SU-DHL-6 (cell line): ENCODE measurements at regions not wholly inside any gene's neighbourhood (a gene's known extent, or its start where the extent isn't known, plus 50 kb on each side); places are given as distances from the start of the nearest gene placed in this dataset.

Experiments
- CTCF ChIP-seq: fragments of 200-600 bp; sonication (generic); IDR thresholded peaks from one replicate; pipeline ENCODE4 v1.5.1; 2017; ENCODE audit warnings: antibody characterized with exemption, mild to moderate bottlenecking, low read length, moderate library complexity; ENCODE audit not compliant: insufficient read depth, poor library complexity, severe bottlenecking
- EZH2phosphoT487 ChIP-seq: fragments of 200-600 bp; sonication (generic), shearing (Covaris generic); conservative IDR thresholded peaks from 2 replicates; pipeline ENCODE4 v1.6.1; 2018; ENCODE audit warnings: mild to moderate bottlenecking, antibody characterized with exemption, low read length, moderate library complexity, mixed read lengths

- TF ChIP-seq CTCF (no peak), EZH2phosphoT487 (no peak)
Measured at GRCh38 chr12:88897723-88898122, 317.5 kb upstream of the KITLG start.
